ENCODE measurements at regions not wholly inside any gene's neighbourhood (a gene's known extent, or its start where the extent isn't known, plus 50 kb on each side); places are given as distances from the start of the nearest gene placed in this dataset.

GRCh38 chr3:140763532-140763931 lies 85.7 kb downstream of the TRIM42 start:
- no peak overlapping the region for H3K4me3 ChIP-seq (ENCODE audit: severe bottlenecking)
- H3K27me3 ChIP-seq (ENCODE audit: insufficient read depth, poor library complexity, severe bottlenecking): peaks cover 9% of the 10 kb centered on the region
- no peak overlapping the region for H3K27ac ChIP-seq (ENCODE audit: poor library complexity, severe bottlenecking)
- DNase-seq (ENCODE audit: low spot score): no peak
- no peaks in the 10 kb centered on the region for H3K9me3 ChIP-seq (ENCODE audit: severe bottlenecking)
- TF ChIP-seq CTCF (IDR thresholded peaks at IDR 0.05; ENCODE audit: poor library complexity, severe bottlenecking): no peak
- no peak for ATAC-seq (ENCODE audit: low read depth)
- H3K36me3 ChIP-seq (ENCODE audit: low read depth): no peaks in the 10 kb centered on the region
- no peaks in the 10 kb centered on the region for H3K4me1 ChIP-seq (ENCODE audit: insufficient read depth, poor library complexity, severe bottlenecking)

GRCh38 chr3:140765246-140765645 lies 87.4 kb downstream of the TRIM42 start:
- H3K27ac ChIP-seq (ENCODE audit: poor library complexity, severe bottlenecking): no peak overlapping the region
- H3K4me3 ChIP-seq (ENCODE audit: severe bottlenecking): no peak overlapping the region
- DNase-seq (ENCODE audit: low spot score) (no peak), ATAC-seq (ENCODE audit: low read depth) (no peak)
- H3K36me3 ChIP-seq (ENCODE audit: low read depth): no peaks in the 10 kb centered on the region
- H3K9me3 ChIP-seq (ENCODE audit: severe bottlenecking): no peaks in the 10 kb centered on the region
- H3K27me3 ChIP-seq (ENCODE audit: insufficient read depth, poor library complexity, severe bottlenecking): peaks cover 9% of the 10 kb centered on the region
- TF ChIP-seq CTCF (IDR thresholded peaks at IDR 0.05; ENCODE audit: poor library complexity, severe bottlenecking): no peak
- no peaks in the 10 kb centered on the region for H3K4me1 ChIP-seq (ENCODE audit: insufficient read depth, poor library complexity, severe bottlenecking)

- Histone ChIP-seq H3K4me3 (ENCODE audit: severe bottlenecking) (no peak overlapping the region), H3K9me3 (ENCODE audit: severe bottlenecking) (no peaks in the 10 kb centered on the region), H3K4me1 (ENCODE audit: insufficient read depth, poor library complexity, severe bottlenecking) (no peaks in the 10 kb centered on the region), H3K36me3 (ENCODE audit: low read depth) (no peaks in the 10 kb centered on the region), H3K27me3 (ENCODE audit: insufficient read depth, poor library complexity, severe bottlenecking) (peaks cover 9% of the 10 kb centered on the region), H3K27ac (ENCODE audit: poor library complexity, severe bottlenecking) (no peak overlapping the region)
- DNase-seq (ENCODE audit: low spot score): no peak
- TF ChIP-seq CTCF (IDR thresholded peaks at IDR 0.05; ENCODE audit: poor library complexity, severe bottlenecking): no peak
- ATAC-seq (ENCODE audit: low read depth): no peak
These were observed 88.6 kb downstream of the TRIM42 start for GRCh38 chr3:140766465-140766864.

GRCh38 chr3:140767566-140767965 lies 89.7 kb downstream of the TRIM42 start:
- ATAC-seq (ENCODE audit: low read depth) (no peak), DNase-seq (ENCODE audit: low spot score) (no peak)
- no peak overlapping the region for H3K4me3 ChIP-seq (ENCODE audit: severe bottlenecking)
- H3K27me3 ChIP-seq (ENCODE audit: insufficient read depth, poor library complexity, severe bottlenecking): peaks cover 3% of the 10 kb centered on the region
- no peak for TF ChIP-seq CTCF (IDR thresholded peaks at IDR 0.05; ENCODE audit: poor library complexity, severe bottlenecking)
- H3K9me3 ChIP-seq (ENCODE audit: severe bottlenecking): no peaks in the 10 kb centered on the region
- H3K4me1 ChIP-seq (ENCODE audit: insufficient read depth, poor library complexity, severe bottlenecking): no peaks in the 10 kb centered on the region
- no peaks in the 10 kb centered on the region for H3K36me3 ChIP-seq (ENCODE audit: low read depth)
- no peak overlapping the region for H3K27ac ChIP-seq (ENCODE audit: poor library complexity, severe bottlenecking)

GRCh38 chr3:140768941-140769340 lies 91.1 kb downstream of the TRIM42 start:
- Histone ChIP-seq H3K27me3 (ENCODE audit: insufficient read depth, poor library complexity, severe bottlenecking) (peaks cover 2% of the 10 kb centered on the region), H3K4me3 (ENCODE audit: severe bottlenecking) (no peak overlapping the region), H3K4me1 (ENCODE audit: insufficient read depth, poor library complexity, severe bottlenecking) (no peaks in the 10 kb centered on the region), H3K27ac (ENCODE audit: poor library complexity, severe bottlenecking) (no peak overlapping the region), H3K36me3 (ENCODE audit: low read depth) (no peaks in the 10 kb centered on the region), H3K9me3 (ENCODE audit: severe bottlenecking) (no peaks in the 10 kb centered on the region)
- no peak for TF ChIP-seq CTCF (IDR thresholded peaks at IDR 0.05; ENCODE audit: poor library complexity, severe bottlenecking)
- DNase-seq (ENCODE audit: low spot score) (no peak), ATAC-seq (ENCODE audit: low read depth) (no peak)
